ENCODE measurements at regions not wholly inside any gene's neighbourhood (a gene's known extent, or its start where the extent isn't known, plus 50 kb on each side); places are given as distances from the start of the nearest gene placed in this dataset.

DNA sequence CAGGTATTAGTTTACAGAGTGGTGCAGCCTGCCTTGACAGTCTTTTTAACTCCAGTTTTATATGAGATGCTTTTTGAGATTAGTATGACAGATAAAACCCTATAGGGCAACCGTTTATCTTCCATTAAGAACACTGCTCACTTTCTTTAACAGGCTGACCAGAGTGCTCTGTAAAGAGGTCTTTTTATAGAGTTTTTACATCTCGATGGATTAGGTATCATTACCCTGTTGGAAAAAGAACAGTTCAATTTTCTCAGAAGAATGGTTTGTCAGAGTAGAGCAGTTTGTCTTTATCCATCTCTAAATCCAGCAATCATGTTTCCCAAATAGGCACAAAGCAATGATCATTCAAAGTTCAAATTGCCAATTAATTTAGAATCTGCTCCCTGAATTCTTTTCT, 395.2 kb upstream of the ARGLU1 start:
- TF ChIP-seq POLR2A (IDR thresholded peaks at IDR 0.05) (no peak), EP300 (IDR thresholded peaks at IDR 0.05) (no peak)
- TF ChIP-seq, protein P1, sequence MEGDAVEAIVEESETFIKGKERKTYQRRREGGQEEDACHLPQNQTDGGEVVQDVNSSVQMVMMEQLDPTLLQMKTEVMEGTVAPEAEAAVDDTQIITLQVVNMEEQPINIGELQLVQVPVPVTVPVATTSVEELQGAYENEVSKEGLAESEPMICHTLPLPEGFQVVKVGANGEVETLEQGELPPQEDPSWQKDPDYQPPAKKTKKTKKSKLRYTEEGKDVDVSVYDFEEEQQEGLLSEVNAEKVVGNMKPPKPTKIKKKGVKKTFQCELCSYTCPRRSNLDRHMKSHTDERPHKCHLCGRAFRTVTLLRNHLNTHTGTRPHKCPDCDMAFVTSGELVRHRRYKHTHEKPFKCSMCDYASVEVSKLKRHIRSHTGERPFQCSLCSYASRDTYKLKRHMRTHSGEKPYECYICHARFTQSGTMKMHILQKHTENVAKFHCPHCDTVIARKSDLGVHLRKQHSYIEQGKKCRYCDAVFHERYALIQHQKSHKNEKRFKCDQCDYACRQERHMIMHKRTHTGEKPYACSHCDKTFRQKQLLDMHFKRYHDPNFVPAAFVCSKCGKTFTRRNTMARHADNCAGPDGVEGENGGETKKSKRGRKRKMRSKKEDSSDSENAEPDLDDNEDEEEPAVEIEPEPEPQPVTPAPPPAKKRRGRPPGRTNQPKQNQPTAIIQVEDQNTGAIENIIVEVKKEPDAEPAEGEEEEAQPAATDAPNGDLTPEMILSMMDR (IDR thresholded peaks at IDR 0.05), result no peak
